ENCODE measurements at regions not wholly inside any gene's neighbourhood (a gene's known extent, or its start where the extent isn't known, plus 50 kb on each side); places are given as distances from the start of the nearest gene placed in this dataset.

GRCh38 chr9:88659126-88659525 lies 124.1 kb downstream of the NXNL2 start:
- no peak overlapping the region for H3K56ac ChIP-seq (ENCODE audit: insufficient read length, low read depth, low read length)
- no peak overlapping the region for H2BK20ac ChIP-seq (ENCODE audit: low read depth, low read length, poor library complexity, severe bottlenecking)
- no peaks in the 10 kb centered on the region for H3K23me2 ChIP-seq (ENCODE audit: insufficient read length, low read depth, low read length, poor library complexity, severe bottlenecking)
- no peak overlapping the region for H3K18ac ChIP-seq (ENCODE audit: insufficient read length, low read depth, low read length)
- H3K79me2 ChIP-seq (ENCODE audit: insufficient read depth, low read length): no peaks in the 10 kb centered on the region
- no peak overlapping the region for H2AK5ac ChIP-seq (ENCODE audit: insufficient read length, low read length)
- H2BK15ac ChIP-seq (ENCODE audit: low read depth, low read length): no peak overlapping the region
- H3K4me2 ChIP-seq (ENCODE audit: insufficient read depth, insufficient read length, low read length): no peak overlapping the region
- H3K79me1 ChIP-seq (ENCODE audit: insufficient read depth, low read depth, low read length, poor library complexity, severe bottlenecking): no peaks in the 10 kb centered on the region
- H3K9me3 ChIP-seq (ENCODE audit: control insufficient read depth, low read depth, low read length): no peaks in the 10 kb centered on the region
- no peak overlapping the region for H2AFZ ChIP-seq (ENCODE audit: low read length)
- H3K27ac ChIP-seq (ENCODE audit: insufficient read length, low read depth, low read length): no peak overlapping the region
- no peak overlapping the region for H2BK12ac ChIP-seq (ENCODE audit: insufficient read length, low read depth, low read length)
- no peak overlapping the region for H3T11ph ChIP-seq (ENCODE audit: low read length)
- Mint-ChIP-seq H3K27ac (no peak overlapping the region), H3K36me3 (ENCODE audit: insufficient read depth in 1 of 3, low read depth in 3 of 3) (no peaks in the 10 kb centered on the region), H3K27me3 (ENCODE audit: low read depth) (no peaks in the 10 kb centered on the region; the same call in 1 of the 2 replicates), H3K4me1 (peaks cover 0 to 3% of the 10 kb centered on the region in 2 experiments; a peak in 1 of 4 replicates), H3K4me3 (no peak overlapping the region), H3K9me3 (no peaks in the 10 kb centered on the region; a peak in 2 of 5 replicates)
- DNase-seq: no peak
- H3K23ac ChIP-seq (ENCODE audit: insufficient read length, low read depth, low read length): no peak overlapping the region
- no peak overlapping the region for H3K4ac ChIP-seq (ENCODE audit: low read depth, low read length)
- H4K20me1 ChIP-seq (ENCODE audit: control insufficient read depth, insufficient read depth, insufficient read length): no peaks in the 10 kb centered on the region
- H4K5ac ChIP-seq (ENCODE audit: insufficient read length, low read depth, low read length): no peak overlapping the region
- H3K4me1 ChIP-seq (ENCODE audit: insufficient read depth, low read length): no peaks in the 10 kb centered on the region
- WGBS (ENCODE audit: extremely low coverage, insufficient read length, low lambda C conversion rate): no CpG with 5 or more reads among the region's 2 CpGs
- no peak overlapping the region for H4K8ac ChIP-seq (replicated peaks; ENCODE audit: insufficient read length, low read depth, low read length)
- H2BK120ac ChIP-seq (ENCODE audit: low read depth, low read length, poor library complexity, severe bottlenecking): no peak overlapping the region
- H3K14ac ChIP-seq (ENCODE audit: insufficient read depth, low read length): no peak overlapping the region
- H4K91ac ChIP-seq (ENCODE audit: insufficient read length, low read depth, low read length): no peak overlapping the region
- no peaks in the 10 kb centered on the region for H3K27me3 ChIP-seq (ENCODE audit: insufficient read depth, low read length)
- no peak for TF ChIP-seq CTCF (conservative IDR thresholded peaks at IDR 0.05)
- H2BK5ac ChIP-seq (ENCODE audit: insufficient read length, low read length): no peak overlapping the region
- no peak overlapping the region for H3K9ac ChIP-seq (ENCODE audit: extremely low read depth, insufficient read length, low read length)

Measured in H9 (cell line).